IMR-90 (cell line): ENCODE measurements at regions not wholly inside any gene's neighbourhood (a gene's known extent, or its start where the extent isn't known, plus 50 kb on each side); places are given as distances from the start of the nearest gene placed in this dataset.

Source experiments
- ATAC-seq: fragments of 200-7000 bp; cut with Tn5 transposase; 2 replicates; pipeline ENCODE4 v1.9.1; 2020; ENCODE audit warnings: low read depth, mild to moderate bottlenecking, moderate library complexity
- BruUV-seq: library from RNA; stranded (reverse); fragments of 400-500 nt; replicated peaks from 2 replicates; lab custom pipeline; 2021; lab: Mats Ljungman, UMichigan
- CTCF ChIA-PET: fragments of 300-600 bp; formaldehyde crosslinking; extraction: SDS; loops from one replicate; lab custom pipeline; 2021; ENCODE audit warnings: antibody characterized with exemption; lab: Yijun Ruan, JAX
- POLR2A ChIA-PET: fragments of 300-600 bp; sonication (Branson Sonifier 250); formaldehyde crosslinking; loops from one replicate; lab custom pipeline; 2022; ENCODE audit warnings: antibody characterized with exemption; ENCODE audit not compliant: unreplicated experiment; lab: Charles Lee
- DNase-seq: peaks from one replicate; pipeline ENCODE4 v3.0.0; 2013
- H2AFZ ChIP-seq: replicated peaks from 2 replicates; pipeline ENCODE3; 2013; ENCODE audit warnings: low read length, mild to moderate bottlenecking; ENCODE audit not compliant: poor library complexity
- H2AK5ac ChIP-seq: 2 replicates; pipeline ENCODE4 v1.6.1; 2013; ENCODE audit warnings: low read depth, low read length, inconsistent platforms
- H2AK9ac ChIP-seq: replicated peaks from 2 replicates; pipeline ENCODE3; 2013; ENCODE audit warnings: mild to moderate bottlenecking, low read depth, low read length, moderate library complexity; ENCODE audit not compliant: poor library complexity
- H2BK120ac ChIP-seq: 2 replicates; pipeline ENCODE4 v1.6.1; 2013; ENCODE audit warnings: low read depth, low read length, inconsistent platforms
- H2BK15ac ChIP-seq: 3 replicates; pipeline ENCODE4 v1.6.1; 2013; ENCODE audit warnings: low read depth, low read length, inconsistent platforms
- H2BK20ac ChIP-seq: 2 replicates; pipeline ENCODE4 v1.6.1; 2013; ENCODE audit warnings: low read depth, mild to moderate bottlenecking, inconsistent platforms, low read length, moderate library complexity
- H2BK5ac ChIP-seq: 2 replicates; pipeline ENCODE4 v1.6.1; 2013; ENCODE audit warnings: mild to moderate bottlenecking, low read depth, low read length, inconsistent platforms; ENCODE audit not compliant: poor library complexity, severe bottlenecking
- H3K14ac ChIP-seq: replicated peaks from 2 replicates; pipeline ENCODE4 v1.6.1; 2013; ENCODE audit warnings: low read depth, low read length, inconsistent platforms
- H3K18ac ChIP-seq: 2 replicates; pipeline ENCODE4 v1.6.1; 2013; ENCODE audit warnings: low read depth, low read length, control low read depth
- H3K23ac ChIP-seq: 2 replicates; pipeline ENCODE4 v1.6.1; 2013; ENCODE audit warnings: low read depth, low read length, inconsistent platforms
- H3K27ac ChIP-seq: 2 replicates; pipeline ENCODE4 v1.5.1; 2013; ENCODE audit warnings: mild to moderate bottlenecking, control low read depth, low read length; ENCODE audit not compliant: insufficient read depth
- H3K27me3 ChIP-seq: 2 replicates; pipeline ENCODE4 v1.6.1; 2013; ENCODE audit warnings: low read length; ENCODE audit not compliant: control insufficient read depth, insufficient read depth
- H3K36me3 ChIP-seq: 2 replicates; pipeline ENCODE4 v1.6.1; 2013; ENCODE audit warnings: low read length, mixed read lengths; ENCODE audit not compliant: control insufficient read depth, insufficient read depth
- H3K4ac ChIP-seq: 2 replicates; pipeline ENCODE4 v1.6.1; 2013; ENCODE audit warnings: low read depth, low read length, inconsistent platforms
- H3K4me1 ChIP-seq: 2 replicates; pipeline ENCODE4 v1.6.1; 2013; ENCODE audit warnings: low read length, mixed read lengths; ENCODE audit not compliant: control insufficient read depth, insufficient read depth
- H3K4me2 ChIP-seq: 2 replicates; pipeline ENCODE4 v1.6.1; 2013; ENCODE audit warnings: low read depth, mild to moderate bottlenecking, control low read depth, low read length, moderate library complexity
- H3K4me3 ChIP-seq: 2 replicates; pipeline ENCODE4 v1.5.1; 2013; ENCODE audit warnings: low read depth, mild to moderate bottlenecking, control low read depth, low read length, moderate library complexity; ENCODE audit not compliant: insufficient read depth
- H3K56ac ChIP-seq: 2 replicates; pipeline ENCODE4 v1.6.1; 2013; ENCODE audit warnings: low read length, inconsistent platforms; ENCODE audit not compliant: insufficient read depth; ENCODE audit errors: extremely low read depth
- H3K79me1 ChIP-seq, 2 experiments: 2 replicates each; pipeline ENCODE4 v1.6.1; 2013; ENCODE audit warnings: low read length in 2 of 2, inconsistent platforms in 1 of 2, low read depth in 1 of 2
- H3K9ac ChIP-seq: 2 replicates; pipeline ENCODE4 v1.6.1; 2013; ENCODE audit warnings: low read depth, low read length, control low read depth
- H3K9me1 ChIP-seq: 2 replicates; pipeline ENCODE4 v1.6.1; 2013; ENCODE audit warnings: low read length, inconsistent platforms; ENCODE audit not compliant: insufficient read depth
- H3K9me3 ChIP-seq: 2 replicates; pipeline ENCODE4 v1.6.1; 2013; ENCODE audit warnings: low read length; ENCODE audit not compliant: control insufficient read depth, insufficient read depth
- H4K20me1 ChIP-seq: 2 replicates; pipeline ENCODE4 v1.6.1; 2013; ENCODE audit warnings: low read length, inconsistent platforms; ENCODE audit not compliant: insufficient read depth
- H4K5ac ChIP-seq: 2 replicates; pipeline ENCODE4 v1.6.1; 2013; ENCODE audit warnings: mild to moderate bottlenecking, low read depth, low read length, control low read depth
- H4K8ac ChIP-seq, 2 experiments: 2 replicates each; pipeline ENCODE4 v1.6.1; 2013; ENCODE audit warnings: low read depth in 2 of 2, low read length in 2 of 2, control low read depth in 1 of 2, inconsistent platforms in 1 of 2
- H4K91ac ChIP-seq: 2 replicates; pipeline ENCODE4 v1.6.1; 2013; ENCODE audit warnings: low read depth, low read length, inconsistent platforms; ENCODE audit not compliant: insufficient read depth
- CHD1 ChIP-seq: IDR thresholded peaks from 2 replicates; pipeline ENCODE4 v1.6.1; 2012; ENCODE audit warnings: low read depth, low read length, improper control_type of control experiment
- MAFK ChIP-seq: IDR thresholded peaks from 2 replicates; pipeline ENCODE4 v1.6.1; 2012; ENCODE audit warnings: low read depth, low read length, improper control_type of control experiment
- dilution Hi-C: fragments of 300-500 bp; cut with HindIII; formaldehyde crosslinking; loops from one replicate; pipeline ENCODE4 v1.14.3; 2018; ENCODE audit warnings: low sequenced_read_pairs; ENCODE audit not compliant: unreplicated experiment
- in situ Hi-C: fragments of 300-500 bp; cut with MboI; formaldehyde crosslinking; loops from 3 replicates; pipeline ENCODE4 v1.14.3; 2019; ENCODE audit warnings: low sequenced_read_pairs, inconsistent platforms, mixed read lengths
- intact Hi-C: fragments of 100-400 bp; cut with micrococcal nuclease; formaldehyde crosslinking; loops from 2 replicates; pipeline ENCODE4 v1.10.0; 2022
- TF ChIP-seq, protein P1 (sequence below): fragments of 150-350 bp; IDR thresholded peaks from 2 replicates; pipeline ENCODE4 v1.6.1; 2017; ENCODE audit warnings: mild to moderate bottlenecking, antibody characterized with exemption, low read length, low read depth

DNA sequence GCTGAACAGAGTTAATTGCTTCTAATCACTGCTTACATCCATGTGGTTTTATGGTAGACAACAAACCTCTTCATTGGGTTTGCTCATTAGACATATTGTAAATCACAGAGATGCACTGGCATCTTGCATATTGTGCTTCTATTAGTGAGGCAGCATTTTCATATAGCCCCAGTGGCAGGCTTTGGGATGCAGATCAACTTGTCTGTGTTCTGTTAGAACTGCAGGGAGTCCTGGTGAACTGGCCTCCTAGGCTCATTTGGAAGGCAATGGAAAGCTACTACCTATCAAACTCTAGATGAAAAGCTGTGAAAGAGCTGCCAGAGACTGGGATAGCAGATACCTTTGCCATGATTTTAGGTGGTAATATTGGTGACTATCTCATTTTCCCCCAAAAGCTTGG is 108.8 kb downstream of the NAA11 start:
- Histone ChIP-seq H3K4ac (no peak overlapping the region), H4K91ac (no peak overlapping the region), H3K79me1 (no peaks in the 10 kb centered on the region), H3K27me3 (no peaks in the 10 kb centered on the region), H2BK120ac (no peak overlapping the region), H4K5ac (no peak overlapping the region), H3K27ac (no peak overlapping the region), H3K18ac (no peak overlapping the region), H4K8ac (no peak overlapping the region), H3K4me1 (no peaks in the 10 kb centered on the region), H3K14ac (no peak overlapping the region), H2BK15ac (no peak overlapping the region), H3K4me3 (no peak overlapping the region), H3K9me1 (no peaks in the 10 kb centered on the region), H2AK9ac (no peak overlapping the region), H3K9me3 (no peaks in the 10 kb centered on the region), H3K9ac (no peak overlapping the region), H3K36me3 (no peaks in the 10 kb centered on the region), H2BK20ac (no peak overlapping the region), H3K4me2 (no peak overlapping the region), H3K23ac (no peak overlapping the region), H2AK5ac (no peak overlapping the region), H2AFZ (no peak overlapping the region), H3K56ac (no peak overlapping the region), H4K20me1 (no peaks in the 10 kb centered on the region), H2BK5ac (no peak overlapping the region)
- BruUV-seq: no TSS peak
- no peak for ATAC-seq
- CTCF ChIA-PET: no interaction called here
- TF ChIP-seq MAFK (no peak), CHD1 (no peak)
- TF ChIP-seq, protein P1, sequence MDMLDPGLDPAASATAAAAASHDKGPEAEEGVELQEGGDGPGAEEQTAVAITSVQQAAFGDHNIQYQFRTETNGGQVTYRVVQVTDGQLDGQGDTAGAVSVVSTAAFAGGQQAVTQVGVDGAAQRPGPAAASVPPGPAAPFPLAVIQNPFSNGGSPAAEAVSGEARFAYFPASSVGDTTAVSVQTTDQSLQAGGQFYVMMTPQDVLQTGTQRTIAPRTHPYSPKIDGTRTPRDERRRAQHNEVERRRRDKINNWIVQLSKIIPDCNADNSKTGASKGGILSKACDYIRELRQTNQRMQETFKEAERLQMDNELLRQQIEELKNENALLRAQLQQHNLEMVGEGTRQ: no peak
- no peak for DNase-seq
- dilution Hi-C loops: no loop called here
- POLR2A ChIA-PET: no interaction called here
- intact Hi-C loops: no loop called here
- in situ Hi-C loops: no loop called here
